ENCODE measurements at regions not wholly inside any gene's neighbourhood (a gene's known extent, or its start where the extent isn't known, plus 50 kb on each side); places are given as distances from the start of the nearest gene placed in this dataset.
A peak's percentile ranks its signal among the peaks of the same experiment; 100 is the strongest.
"Not testable (repeated sequence)": the region's sequence is repeated elsewhere in the genome, so short reads cannot be mapped to it uniquely, and the experiment has no call there.

DNA sequence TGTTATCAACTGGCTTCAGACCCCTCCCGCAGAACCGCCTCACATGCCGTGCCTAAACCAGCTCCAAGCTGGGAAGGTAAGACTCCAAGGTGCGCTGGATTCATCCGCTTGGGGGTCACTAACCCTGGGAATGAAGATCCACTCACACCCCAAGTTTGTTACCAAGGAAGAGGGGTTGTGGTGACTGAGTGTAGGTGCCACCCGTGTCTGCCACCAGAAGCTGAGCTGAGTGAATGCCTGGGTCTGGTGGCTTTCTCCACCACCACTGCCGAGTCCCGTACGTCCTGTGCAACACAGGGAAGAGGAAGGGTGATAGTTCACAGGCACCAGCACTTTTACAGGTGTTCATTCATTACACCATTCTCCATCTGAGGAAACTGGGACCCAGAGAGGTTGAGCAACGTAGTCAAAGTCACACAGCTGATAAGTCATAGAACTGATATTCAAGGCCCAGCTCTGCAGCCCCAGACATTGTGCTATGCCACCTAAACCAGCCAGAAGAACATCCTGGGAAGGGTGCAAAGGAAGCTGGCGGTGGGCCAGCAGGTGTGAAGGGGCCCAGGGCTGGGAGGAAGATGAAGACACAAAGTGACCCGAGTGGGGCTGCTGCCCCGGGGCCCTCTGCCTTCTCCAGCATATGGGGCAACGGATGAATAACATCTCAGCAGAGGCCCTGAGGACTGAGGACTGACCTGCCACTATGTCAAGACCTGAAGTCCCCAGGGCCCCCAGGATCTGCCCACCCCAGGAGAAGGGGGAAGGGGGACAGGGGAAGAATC, 70.9 kb upstream of the PPP1R26 start:
- no peak for DNase-seq (ENCODE audit: insufficient read length)
- TF ChIP-seq POLR2AphosphoS5 (IDR thresholded peaks at IDR 0.05; ENCODE audit: low read depth, low read length) (no peak), TAF1 (IDR thresholded peaks at IDR 0.05; ENCODE audit: borderline replicate concordance, low read depth, low read length) (no peak), POLR2A (IDR thresholded peaks at IDR 0.05; ENCODE audit: low read depth, low read length) (no peak)

DNA sequence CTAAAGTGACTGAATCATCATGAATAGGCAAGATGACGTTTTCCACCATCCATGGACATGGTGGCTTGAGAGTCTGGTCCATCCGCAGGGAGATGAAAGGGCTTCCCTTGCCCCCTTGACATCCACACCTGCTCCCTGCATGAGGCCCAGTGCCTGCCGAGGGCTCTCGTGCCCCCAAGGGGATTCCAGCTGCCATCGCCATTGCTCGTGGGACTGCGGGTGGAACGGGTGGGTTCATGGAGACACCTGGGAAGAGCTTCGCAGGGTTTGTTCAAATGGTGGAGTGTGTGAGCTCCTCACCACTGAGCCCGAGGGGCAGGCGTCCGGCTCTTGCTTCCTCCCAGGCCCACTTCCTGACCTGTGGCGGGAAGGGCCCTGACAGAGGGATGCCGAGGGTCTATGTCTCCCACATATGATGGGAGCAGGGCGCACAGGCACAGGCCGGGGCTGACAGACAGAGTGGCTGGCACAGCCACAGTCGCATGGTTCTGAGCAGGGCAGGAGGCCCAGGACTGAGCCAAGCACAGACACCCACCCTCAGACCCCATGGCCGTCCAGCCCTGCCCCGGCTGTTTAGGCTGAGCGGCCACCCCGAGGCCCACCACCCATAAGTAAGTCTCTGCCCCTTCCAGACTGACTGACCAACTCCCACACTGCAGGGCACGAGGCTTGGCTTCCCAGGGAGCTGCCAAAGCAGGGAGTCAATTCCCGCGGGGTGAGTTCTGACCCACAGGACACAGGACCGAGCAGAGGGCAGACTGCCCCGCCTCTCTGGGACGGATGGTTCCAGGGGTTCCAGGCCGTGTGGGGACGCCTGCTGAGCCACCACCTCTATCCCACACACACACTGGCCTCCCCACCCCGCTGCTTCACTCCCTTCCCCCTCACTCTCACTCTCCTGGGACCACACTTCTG, 70.0 kb upstream of the PPP1R26 start:
- TF ChIP-seq TAF1 (IDR thresholded peaks at IDR 0.05; ENCODE audit: borderline replicate concordance, low read depth, low read length), result no peak
- TF ChIP-seq POLR2A (IDR thresholded peaks at IDR 0.05; ENCODE audit: low read depth, low read length), result no peak
- no peak for TF ChIP-seq POLR2AphosphoS5 (IDR thresholded peaks at IDR 0.05; ENCODE audit: low read depth, low read length)
- FAIRE-seq, result no peak
- no peak for DNase-seq (ENCODE audit: insufficient read length)

More for the DNA sequence above, 70.9 kb upstream of the PPP1R26 start:
- FAIRE-seq, result no peak

DNA sequence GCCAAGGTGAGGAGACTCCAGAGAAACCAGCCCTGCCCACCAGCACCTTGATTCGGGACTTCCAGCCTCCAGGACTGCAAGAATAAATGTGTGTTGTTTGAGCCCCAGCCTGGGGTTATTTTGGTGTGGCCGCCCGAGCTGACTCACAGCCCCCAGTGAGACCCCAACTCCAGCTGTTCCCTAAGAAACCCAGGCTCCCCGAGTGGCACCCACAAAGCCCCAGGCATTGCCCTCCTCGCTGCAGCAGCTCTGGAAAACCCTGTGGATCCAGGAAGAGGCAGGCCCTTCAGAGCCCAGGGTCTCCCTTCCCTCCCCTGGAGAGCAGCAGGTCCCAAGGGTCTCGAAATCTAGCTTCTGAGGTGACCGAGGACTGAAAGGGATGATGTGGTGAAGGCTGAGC, 69.2 kb upstream of the PPP1R26 start:
- TF ChIP-seq TAF1 (IDR thresholded peaks at IDR 0.05; ENCODE audit: borderline replicate concordance, low read depth, low read length) (no peak), POLR2AphosphoS5 (IDR thresholded peaks at IDR 0.05; ENCODE audit: low read depth, low read length) (no peak), POLR2A (IDR thresholded peaks at IDR 0.05; ENCODE audit: low read depth, low read length) (no peak)
- FAIRE-seq, result no peak
- no peak for DNase-seq (ENCODE audit: insufficient read length)

DNA sequence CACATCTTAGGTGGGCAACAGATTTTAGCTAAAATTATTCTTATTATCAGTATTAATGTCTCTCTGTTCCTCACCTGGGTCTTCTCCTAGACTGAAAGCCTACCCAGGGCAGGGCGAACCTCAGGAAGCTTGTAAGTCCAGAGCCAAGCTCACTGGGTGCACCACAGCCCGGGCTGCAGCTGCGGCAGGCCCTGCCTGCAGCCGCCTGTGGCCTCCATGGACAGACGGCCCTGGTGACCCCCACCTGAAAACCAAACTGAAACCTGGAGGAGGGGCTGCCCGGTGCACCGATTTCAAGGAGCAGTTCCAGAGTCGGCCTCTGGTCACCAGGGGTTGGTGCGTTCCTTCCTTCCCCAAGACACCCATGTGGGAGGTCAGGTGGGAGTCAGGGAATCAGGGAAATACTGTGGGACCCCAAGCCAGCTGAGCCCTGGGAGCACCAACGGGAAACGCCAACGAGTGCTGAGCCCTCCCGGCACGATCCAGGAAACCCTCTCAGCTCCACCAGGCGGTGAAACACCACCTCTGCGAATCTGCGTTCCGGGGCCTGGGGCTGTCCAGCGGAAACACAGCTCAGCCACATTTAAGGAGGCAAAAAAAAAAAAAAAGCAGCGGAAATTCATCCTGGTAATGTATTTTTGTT, 68.6 kb upstream of the PPP1R26 start:
- FAIRE-seq (no peak), DNase-seq (ENCODE audit: insufficient read length) (no peak)
- TF ChIP-seq POLR2AphosphoS5 (IDR thresholded peaks at IDR 0.05; ENCODE audit: low read depth, low read length) (no peak), POLR2A (IDR thresholded peaks at IDR 0.05; ENCODE audit: low read depth, low read length) (no peak), TAF1 (IDR thresholded peaks at IDR 0.05; ENCODE audit: borderline replicate concordance, low read depth, low read length) (no peak)

DNA sequence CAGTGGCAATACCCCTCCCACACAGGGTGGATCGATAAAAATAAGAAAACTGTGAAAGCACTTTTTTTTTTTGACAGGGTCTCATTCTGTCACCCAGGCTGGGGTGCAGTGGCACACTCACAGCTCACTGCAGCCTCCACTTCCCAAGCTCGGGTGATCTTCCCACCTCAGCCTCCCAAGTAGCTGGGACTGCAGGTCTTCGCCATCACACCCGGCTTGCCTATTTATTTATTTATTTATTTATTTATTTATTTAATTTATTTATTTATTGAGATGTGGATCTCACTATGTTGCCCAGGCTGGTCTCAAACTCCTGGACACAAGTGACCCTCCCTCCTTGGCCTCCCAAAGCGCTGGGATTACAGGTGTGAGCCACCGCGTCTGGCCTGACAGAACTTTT, 68.0 kb upstream of the PPP1R26 start:
- FAIRE-seq; DNase-seq (ENCODE audit: insufficient read length): not testable (repeated sequence)

DNA sequence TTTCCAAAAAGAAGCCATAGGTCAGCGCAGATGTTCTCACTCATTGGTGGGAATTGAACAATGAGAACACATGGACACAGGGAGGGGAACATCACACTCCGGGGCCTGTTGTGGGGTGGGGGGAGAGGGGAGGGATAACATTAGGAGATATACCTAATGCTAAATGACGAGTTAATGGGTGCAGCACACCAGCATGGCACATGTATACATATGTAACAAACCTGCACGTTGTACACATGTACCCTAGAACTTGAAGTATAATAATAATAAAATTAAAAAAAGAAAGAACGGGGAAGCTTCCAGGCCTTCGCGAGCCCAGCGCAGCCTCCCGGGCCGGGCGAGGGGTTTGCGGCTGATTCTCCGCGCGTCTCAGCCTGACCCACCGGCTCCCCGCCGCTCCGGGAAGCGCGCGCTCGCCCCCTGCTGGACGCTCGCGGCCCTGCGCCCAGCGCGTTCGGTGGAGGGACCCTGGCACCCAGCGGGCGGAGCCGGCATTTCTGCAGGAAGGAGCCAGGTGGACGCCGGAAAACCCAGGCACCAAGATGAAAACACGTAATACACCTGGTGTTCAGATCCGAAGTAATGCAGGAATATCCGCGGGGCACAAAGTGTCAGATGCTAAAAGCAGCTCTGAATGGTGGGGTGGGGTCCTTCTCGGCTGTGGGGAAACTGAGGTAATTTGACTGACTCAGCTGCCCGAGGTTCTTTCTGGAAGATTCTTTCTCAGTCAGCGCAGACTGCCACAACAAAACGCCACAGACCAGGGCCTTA, 67.1 kb upstream of the PPP1R26 start:
- peak; percentile 91 for DNase-seq (ENCODE audit: insufficient read length)

DNA sequence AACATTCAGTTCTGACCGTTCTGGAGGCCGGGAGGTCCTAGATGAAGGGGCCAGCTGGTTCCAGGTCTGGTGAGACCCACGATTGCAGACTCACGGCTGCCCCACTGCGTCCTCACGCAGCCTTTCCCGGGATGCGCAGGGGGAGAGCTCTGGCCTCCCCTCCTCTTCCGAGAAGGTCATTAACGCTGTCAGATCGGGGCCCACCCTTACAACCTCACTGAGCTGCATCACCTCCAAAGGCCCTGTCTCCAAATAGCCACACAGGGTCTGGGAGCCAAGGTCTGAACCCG, 66.6 kb upstream of the PPP1R26 start:
- no peak for FAIRE-seq
- no peak for TF ChIP-seq POLR2AphosphoS5 (IDR thresholded peaks at IDR 0.05; ENCODE audit: low read depth, low read length)
- TF ChIP-seq POLR2A (IDR thresholded peaks at IDR 0.05; ENCODE audit: low read depth, low read length), result no peak
- no peak for TF ChIP-seq TAF1 (IDR thresholded peaks at IDR 0.05; ENCODE audit: borderline replicate concordance, low read depth, low read length)

More for the DNA sequence above, 67.1 kb upstream of the PPP1R26 start:
- FAIRE-seq, result peak; percentile 56

DNA sequence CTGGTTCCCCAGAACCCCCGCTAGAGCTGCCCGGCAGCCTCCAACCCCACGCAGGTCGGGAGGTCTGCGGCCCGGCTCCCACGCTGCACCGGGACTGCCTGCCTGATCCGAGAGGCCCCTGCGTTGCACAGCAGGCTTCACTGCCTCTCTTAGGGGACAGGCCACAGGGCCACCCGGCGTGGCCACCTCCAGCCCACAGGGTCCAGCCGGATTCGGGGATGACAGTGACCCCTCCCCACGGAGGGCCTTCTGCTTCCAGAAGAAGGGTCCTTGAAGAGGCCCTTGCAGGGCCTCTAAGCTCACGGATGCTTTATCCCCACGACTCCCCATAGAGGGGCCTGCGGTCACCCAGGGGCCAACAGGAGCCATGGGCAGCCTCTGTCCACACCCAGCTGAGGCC, 66.1 kb upstream of the PPP1R26 start:
- FAIRE-seq, result no peak
- DNase-seq (ENCODE audit: insufficient read length), result no peak
- no peak for TF ChIP-seq TAF1 (IDR thresholded peaks at IDR 0.05; ENCODE audit: borderline replicate concordance, low read depth, low read length)

More for the DNA sequence above, 66.6 kb upstream of the PPP1R26 start:
- DNase-seq (ENCODE audit: insufficient read length), result no peak

DNA sequence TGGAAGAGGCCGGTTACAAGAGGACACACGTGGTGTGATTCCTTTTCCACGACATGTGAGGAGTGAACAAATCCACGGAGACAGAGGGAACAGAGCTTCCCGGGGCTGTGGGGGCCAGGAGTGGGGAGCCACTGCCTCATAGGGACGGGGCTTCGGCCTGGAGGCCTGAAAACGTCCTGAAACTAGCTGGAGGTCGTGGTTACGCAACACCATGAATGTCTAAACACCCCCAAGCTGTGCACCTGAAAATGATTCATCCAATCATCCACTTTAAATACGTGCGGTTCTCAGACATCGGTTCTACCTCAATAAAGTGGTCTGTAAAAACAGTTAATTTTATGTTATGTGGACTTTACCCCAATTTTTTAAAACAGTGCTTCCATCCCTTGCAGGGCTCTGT, 65.3 kb upstream of the PPP1R26 start:
- TF ChIP-seq POLR2A (IDR thresholded peaks at IDR 0.05; ENCODE audit: low read depth, low read length) (no peak), POLR2AphosphoS5 (IDR thresholded peaks at IDR 0.05; ENCODE audit: low read depth, low read length) (no peak), TAF1 (IDR thresholded peaks at IDR 0.05; ENCODE audit: borderline replicate concordance, low read depth, low read length) (no peak)
- FAIRE-seq (no peak), DNase-seq (ENCODE audit: insufficient read length) (no peak)

DNA sequence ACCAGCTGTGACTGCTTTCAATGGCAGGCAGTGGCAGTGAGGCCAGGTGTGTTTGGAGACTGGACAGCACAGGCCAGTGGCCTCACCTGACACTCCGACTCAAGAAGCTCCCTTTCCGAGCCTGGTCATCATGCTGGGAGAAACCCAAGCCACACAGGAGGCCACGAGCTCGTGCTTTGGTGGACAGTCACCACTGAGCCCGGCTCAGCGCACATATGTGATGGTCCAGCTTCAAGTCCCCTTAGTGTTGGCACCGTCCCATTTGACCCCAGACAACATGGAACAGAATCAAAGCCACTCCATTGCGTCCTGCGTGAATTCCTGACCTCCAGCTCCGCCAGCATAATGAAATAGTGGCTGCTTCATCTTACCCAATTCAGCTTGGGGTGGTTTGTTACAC, 64.0 kb upstream of the PPP1R26 start:
- no peak for DNase-seq (ENCODE audit: insufficient read length)
- FAIRE-seq, result no peak
- TF ChIP-seq POLR2AphosphoS5 (IDR thresholded peaks at IDR 0.05; ENCODE audit: low read depth, low read length), result no peak
- TF ChIP-seq TAF1 (IDR thresholded peaks at IDR 0.05; ENCODE audit: borderline replicate concordance, low read depth, low read length), result no peak
- TF ChIP-seq POLR2A (IDR thresholded peaks at IDR 0.05; ENCODE audit: low read depth, low read length), result no peak

DNA sequence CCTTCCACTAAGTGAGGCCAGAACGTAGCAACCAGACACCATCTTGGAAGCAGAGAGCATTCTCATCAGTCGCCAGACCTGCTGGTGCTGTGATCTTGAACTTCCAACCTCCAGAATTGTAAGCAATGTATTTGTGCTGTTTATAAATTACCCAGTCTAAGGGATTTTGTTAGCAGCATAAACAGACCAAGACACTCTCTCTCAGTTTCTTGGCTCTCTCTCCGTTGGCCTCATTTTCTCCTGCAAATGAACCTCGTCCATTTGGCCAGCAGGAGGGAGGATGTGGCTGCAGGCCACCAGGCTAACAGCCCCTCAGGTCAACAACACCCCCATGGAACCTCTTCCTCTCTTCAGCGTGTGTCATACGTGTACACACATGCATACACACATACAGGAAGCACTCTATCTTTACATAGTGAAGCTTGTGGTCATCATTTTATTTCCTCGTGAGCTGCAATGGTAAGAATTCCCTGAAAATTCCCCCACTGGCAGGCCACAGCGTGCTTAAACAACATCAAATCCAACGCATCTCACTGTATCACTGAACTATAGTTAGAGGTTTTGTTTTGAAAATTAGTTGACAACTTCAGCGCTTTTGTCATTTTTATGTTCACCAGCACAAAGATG, 62.8 kb upstream of the PPP1R26 start:
- DNase-seq (ENCODE audit: insufficient read length) (no peak), FAIRE-seq (no peak)
- TF ChIP-seq POLR2AphosphoS5 (IDR thresholded peaks at IDR 0.05; ENCODE audit: low read depth, low read length) (no peak), TAF1 (IDR thresholded peaks at IDR 0.05; ENCODE audit: borderline replicate concordance, low read depth, low read length) (no peak), POLR2A (IDR thresholded peaks at IDR 0.05; ENCODE audit: low read depth, low read length) (no peak)

All from GM12892 (cell line).